Liver (tissue), 3 donors: ENCODE measurements at regions not wholly inside any gene's neighbourhood (a gene's known extent, or its start where the extent isn't known, plus 50 kb on each side); places are given as distances from the start of the nearest gene placed in this dataset.
"Not testable (repeated sequence)": the region's sequence is repeated elsewhere in the genome, so short reads cannot be mapped to it uniquely, and the experiment has no call there.

ENCODE experiments used
- EGR1 ChIP-seq, 2 donors: IDR thresholded peaks; 2 replicates each; pipeline ENCODE4 v1.6.1; 2016 to 2018; ENCODE audit warnings: antibody characterized with exemption in 2 of 2, low read depth in 2 of 2
- GABPA ChIP-seq, 2 donors: IDR thresholded peaks in 1 of 2; conservative IDR thresholded peaks in 1 of 2; 2 replicates each; pipeline ENCODE4 v1.6.1; 2016; ENCODE audit warnings: antibody characterized with exemption in 2 of 2, mild to moderate bottlenecking in 1 of 2, moderate library complexity in 1 of 2
- HNF4G ChIP-seq: IDR thresholded peaks from 2 replicates; pipeline ENCODE4 v1.6.1; 2016; ENCODE audit warnings: antibody characterized with exemption
- JUND ChIP-seq, 2 donors: IDR thresholded peaks; 2 replicates each; pipeline ENCODE4 v1.6.1; 2016; ENCODE audit warnings: antibody characterized with exemption in 2 of 2
- NR2F2 ChIP-seq: IDR thresholded peaks from 2 replicates; pipeline ENCODE4 v1.6.1; 2016; ENCODE audit warnings: antibody characterized with exemption
- RAD21 ChIP-seq, 2 donors: IDR thresholded peaks; 2 replicates each; pipeline ENCODE4 v1.6.1; 2016; ENCODE audit warnings: antibody characterized with exemption in 2 of 2, mild to moderate bottlenecking in 2 of 2
- RXRA ChIP-seq, 2 donors: IDR thresholded peaks; 2 replicates each; pipeline ENCODE4 v1.6.1; 2017 to 2018; ENCODE audit warnings: antibody characterized with exemption in 2 of 2, mild to moderate bottlenecking in 1 of 2
- TAF1 ChIP-seq: conservative IDR thresholded peaks from 2 replicates; pipeline ENCODE4 v1.6.1; 2016; ENCODE audit warnings: antibody characterized with exemption, mild to moderate bottlenecking
- YY1 ChIP-seq: IDR thresholded peaks from 2 replicates; pipeline ENCODE4 v1.6.1; 2016; ENCODE audit warnings: antibody characterized with exemption, mild to moderate bottlenecking
- TF ChIP-seq, protein P1 (sequence below): fragments of 150-350 bp; IDR thresholded peaks from 2 replicates; pipeline ENCODE4 v1.5.1; 2017; ENCODE audit warnings: improper control_type of control experiment, low read depth, low read length; ENCODE audit not compliant: missing input control
- TF ChIP-seq, protein P2 (sequence below): IDR thresholded peaks from 2 replicates; pipeline ENCODE4 v1.6.1; 2016; ENCODE audit warnings: antibody characterized with exemption
- TF ChIP-seq, protein P3 (sequence below): IDR thresholded peaks from 2 replicates; pipeline ENCODE4 v1.6.1; 2016; ENCODE audit warnings: antibody characterized with exemption
- TF ChIP-seq, protein P4 (sequence below): IDR thresholded peaks from 2 replicates; pipeline ENCODE4 v1.6.1; 2016; ENCODE audit warnings: antibody characterized with exemption, mild to moderate bottlenecking
- donor health status: healthy.
- donor health status: healthy.

DNA sequence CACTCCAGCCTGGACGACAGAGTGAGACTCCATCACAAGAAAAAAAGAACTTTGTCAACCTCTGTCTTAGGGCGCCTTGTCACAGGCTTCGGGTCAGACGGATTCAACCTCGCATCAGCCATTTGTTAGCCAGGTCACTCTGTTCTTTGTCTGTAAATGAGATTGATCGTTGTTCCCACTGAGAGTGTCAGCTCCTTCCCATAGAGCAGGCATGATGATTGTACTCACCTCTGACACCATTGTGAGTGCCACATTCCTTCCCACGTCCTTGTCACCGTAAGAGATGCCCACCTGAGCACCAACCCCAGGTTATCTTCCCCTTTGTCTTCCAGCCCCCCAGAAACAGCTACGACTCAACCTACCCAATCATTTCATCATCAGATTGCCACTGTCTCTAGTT lies 107.4 kb downstream of the NSUN5 start:
- not testable (repeated sequence) for TF ChIP-seq TAF1; NR2F2; YY1; RXRA (IDR thresholded peaks at IDR 0.05); HNF4G; RAD21 (IDR thresholded peaks at IDR 0.05); EGR1 (IDR thresholded peaks at IDR 0.05; ENCODE audit: low read depth in 2 of 2); JUND (IDR thresholded peaks at IDR 0.05); GABPA (IDR thresholded peaks at IDR 0.05 in 1 of 2, conservative IDR thresholded peaks at IDR 0.05 in 1 of 2)
- TF ChIP-seq, protein P1, sequence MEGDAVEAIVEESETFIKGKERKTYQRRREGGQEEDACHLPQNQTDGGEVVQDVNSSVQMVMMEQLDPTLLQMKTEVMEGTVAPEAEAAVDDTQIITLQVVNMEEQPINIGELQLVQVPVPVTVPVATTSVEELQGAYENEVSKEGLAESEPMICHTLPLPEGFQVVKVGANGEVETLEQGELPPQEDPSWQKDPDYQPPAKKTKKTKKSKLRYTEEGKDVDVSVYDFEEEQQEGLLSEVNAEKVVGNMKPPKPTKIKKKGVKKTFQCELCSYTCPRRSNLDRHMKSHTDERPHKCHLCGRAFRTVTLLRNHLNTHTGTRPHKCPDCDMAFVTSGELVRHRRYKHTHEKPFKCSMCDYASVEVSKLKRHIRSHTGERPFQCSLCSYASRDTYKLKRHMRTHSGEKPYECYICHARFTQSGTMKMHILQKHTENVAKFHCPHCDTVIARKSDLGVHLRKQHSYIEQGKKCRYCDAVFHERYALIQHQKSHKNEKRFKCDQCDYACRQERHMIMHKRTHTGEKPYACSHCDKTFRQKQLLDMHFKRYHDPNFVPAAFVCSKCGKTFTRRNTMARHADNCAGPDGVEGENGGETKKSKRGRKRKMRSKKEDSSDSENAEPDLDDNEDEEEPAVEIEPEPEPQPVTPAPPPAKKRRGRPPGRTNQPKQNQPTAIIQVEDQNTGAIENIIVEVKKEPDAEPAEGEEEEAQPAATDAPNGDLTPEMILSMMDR = not testable (repeated sequence)
- TF ChIP-seq, protein P2, sequence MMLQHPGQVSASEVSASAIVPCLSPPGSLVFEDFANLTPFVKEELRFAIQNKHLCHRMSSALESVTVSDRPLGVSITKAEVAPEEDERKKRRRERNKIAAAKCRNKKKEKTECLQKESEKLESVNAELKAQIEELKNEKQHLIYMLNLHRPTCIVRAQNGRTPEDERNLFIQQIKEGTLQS = not testable (repeated sequence)
- TF ChIP-seq, protein P3, sequence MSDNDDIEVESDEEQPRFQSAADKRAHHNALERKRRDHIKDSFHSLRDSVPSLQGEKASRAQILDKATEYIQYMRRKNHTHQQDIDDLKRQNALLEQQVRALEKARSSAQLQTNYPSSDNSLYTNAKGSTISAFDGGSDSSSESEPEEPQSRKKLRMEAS = not testable (repeated sequence)
- TF ChIP-seq, protein P4, sequence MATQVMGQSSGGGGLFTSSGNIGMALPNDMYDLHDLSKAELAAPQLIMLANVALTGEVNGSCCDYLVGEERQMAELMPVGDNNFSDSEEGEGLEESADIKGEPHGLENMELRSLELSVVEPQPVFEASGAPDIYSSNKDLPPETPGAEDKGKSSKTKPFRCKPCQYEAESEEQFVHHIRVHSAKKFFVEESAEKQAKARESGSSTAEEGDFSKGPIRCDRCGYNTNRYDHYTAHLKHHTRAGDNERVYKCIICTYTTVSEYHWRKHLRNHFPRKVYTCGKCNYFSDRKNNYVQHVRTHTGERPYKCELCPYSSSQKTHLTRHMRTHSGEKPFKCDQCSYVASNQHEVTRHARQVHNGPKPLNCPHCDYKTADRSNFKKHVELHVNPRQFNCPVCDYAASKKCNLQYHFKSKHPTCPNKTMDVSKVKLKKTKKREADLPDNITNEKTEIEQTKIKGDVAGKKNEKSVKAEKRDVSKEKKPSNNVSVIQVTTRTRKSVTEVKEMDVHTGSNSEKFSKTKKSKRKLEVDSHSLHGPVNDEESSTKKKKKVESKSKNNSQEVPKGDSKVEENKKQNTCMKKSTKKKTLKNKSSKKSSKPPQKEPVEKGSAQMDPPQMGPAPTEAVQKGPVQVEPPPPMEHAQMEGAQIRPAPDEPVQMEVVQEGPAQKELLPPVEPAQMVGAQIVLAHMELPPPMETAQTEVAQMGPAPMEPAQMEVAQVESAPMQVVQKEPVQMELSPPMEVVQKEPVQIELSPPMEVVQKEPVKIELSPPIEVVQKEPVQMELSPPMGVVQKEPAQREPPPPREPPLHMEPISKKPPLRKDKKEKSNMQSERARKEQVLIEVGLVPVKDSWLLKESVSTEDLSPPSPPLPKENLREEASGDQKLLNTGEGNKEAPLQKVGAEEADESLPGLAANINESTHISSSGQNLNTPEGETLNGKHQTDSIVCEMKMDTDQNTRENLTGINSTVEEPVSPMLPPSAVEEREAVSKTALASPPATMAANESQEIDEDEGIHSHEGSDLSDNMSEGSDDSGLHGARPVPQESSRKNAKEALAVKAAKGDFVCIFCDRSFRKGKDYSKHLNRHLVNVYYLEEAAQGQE = not testable (repeated sequence)
